ENCODE measurements at regions not wholly inside any gene's neighbourhood (a gene's known extent, or its start where the extent isn't known, plus 50 kb on each side); places are given as distances from the start of the nearest gene placed in this dataset.

DNA sequence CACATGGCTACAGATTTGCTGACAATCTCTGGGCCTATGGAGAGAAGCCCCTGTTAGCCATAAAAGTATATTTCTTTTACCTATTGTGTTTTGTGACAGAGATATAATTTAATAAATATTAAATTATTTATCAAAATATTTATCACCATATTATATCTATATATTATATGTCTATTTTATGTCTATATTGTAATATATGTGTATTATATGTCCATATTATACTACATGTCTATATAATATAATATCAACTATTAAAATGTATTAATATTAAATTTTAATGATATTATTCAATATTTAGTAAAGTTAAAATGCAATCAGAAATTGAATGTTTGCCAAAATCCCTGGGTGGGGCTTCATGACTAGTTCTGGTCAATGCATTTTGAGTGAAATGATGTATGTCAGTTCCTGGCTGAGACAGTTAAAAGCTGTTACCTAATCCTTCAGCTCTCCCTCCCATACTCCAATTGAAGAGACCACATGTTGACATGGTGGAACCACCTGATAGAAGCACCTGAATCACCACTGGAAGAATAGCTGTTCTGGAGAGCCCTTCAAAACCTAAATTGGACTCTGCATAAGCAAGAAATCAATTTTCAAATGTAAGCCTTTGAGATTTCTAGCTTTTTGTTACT lies 357.3 kb upstream of the DDHD1 start:
- no peak for DNase-seq

DNA sequence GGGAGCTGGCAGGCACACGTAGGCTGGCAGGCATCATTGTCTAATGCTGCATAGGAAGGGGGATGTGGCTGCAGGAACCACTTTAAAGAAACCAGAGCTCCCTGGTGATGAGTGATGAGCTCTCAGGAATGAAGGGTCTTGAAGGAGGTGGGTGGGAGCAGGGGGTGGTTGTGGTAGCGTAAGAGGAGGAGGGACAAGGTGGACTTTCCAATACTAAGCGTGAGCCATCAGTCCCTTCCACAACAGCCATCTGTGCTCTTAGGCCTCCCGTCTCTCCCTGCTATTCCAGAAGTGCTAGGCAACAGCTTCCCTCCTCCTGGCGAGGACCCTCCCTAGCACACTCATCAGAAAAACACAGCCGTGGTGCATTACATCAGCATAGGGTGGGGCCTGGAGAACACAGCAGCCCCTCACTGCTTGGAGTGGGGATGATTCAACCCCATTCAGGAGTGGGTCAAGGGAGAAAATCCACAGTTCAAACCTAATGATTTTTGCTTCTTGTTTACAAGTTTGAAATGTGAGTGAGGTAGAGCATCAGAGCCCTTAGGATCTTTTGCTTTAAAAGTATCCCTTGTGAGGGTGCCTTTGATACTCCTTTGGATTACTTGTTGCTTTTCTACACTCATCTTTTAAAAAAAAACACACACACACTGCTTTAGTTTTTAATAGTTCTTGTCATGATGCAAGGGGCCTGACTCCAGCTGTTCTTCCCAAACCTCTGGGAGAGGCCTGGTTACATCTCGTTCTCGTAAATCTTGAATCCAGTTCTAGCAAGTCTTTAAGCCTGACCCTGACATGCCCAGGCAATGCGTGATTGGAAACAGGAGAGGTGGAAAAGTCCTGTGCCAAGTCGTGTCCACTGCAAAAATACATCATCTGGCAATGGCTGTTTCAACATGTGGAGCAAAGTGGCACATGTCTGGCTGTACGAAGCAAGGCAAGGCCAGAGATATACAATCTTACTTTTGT lies 356.4 kb upstream of the DDHD1 start:
- no peak for DNase-seq

DNA sequence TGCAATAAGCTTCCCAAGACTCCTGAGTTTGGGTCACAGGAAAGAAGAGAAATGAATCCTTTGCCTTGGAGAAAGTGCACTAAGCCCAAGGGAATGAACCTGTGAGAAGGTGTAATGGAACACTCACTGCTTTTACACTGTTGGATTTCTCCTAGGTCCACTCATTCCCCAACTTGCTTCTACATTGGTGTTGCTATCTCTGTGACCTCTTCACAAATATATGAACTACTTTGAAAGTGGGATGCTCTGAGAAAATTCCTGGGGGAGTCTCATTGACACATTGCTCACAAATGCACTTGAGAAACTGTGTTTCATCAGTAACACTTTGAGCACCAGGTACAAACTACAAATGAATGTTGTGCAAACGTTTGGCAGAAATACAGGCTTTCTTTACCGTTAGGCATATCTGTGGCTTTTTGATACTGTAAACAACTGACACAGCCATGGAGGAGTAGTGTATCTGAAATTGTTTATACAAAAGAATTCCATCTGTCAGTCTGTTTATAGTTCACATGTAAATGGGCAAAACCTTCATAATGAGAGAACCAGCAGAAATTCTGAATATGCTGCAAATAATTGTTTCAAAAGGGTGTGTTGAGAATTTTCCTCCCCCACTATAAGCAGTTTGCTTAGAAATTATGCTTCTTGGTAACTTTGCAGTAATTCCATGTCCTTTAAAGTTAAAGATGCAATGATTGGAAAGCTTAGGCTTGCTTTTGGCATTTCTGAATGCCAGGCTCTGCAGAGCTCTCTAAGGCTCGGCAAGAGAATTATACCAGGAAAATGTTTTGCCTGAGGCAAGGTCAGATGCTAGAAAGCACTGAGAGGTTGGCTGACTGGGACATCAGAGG lies 348.5 kb upstream of the DDHD1 start:
- no peak for DNase-seq

DNA sequence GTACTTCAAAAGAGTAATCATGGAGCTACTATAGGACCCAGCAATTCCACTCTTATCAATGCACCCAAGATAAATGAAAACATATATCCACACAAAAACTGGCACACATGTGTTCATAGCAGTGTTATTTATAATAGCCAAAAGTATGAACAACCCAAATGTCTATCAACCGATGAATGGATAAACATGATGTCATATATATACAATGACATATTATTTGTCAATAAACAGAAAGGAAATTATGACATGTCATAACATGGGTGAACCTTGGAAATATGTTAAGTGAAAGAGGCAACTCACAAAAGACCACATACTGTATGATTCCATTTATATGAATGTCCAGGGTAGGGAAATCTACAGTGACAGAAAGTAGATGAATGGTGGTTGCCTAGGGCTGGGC lies 347.1 kb upstream of the DDHD1 start:
- DNase-seq, result no peak

DNA sequence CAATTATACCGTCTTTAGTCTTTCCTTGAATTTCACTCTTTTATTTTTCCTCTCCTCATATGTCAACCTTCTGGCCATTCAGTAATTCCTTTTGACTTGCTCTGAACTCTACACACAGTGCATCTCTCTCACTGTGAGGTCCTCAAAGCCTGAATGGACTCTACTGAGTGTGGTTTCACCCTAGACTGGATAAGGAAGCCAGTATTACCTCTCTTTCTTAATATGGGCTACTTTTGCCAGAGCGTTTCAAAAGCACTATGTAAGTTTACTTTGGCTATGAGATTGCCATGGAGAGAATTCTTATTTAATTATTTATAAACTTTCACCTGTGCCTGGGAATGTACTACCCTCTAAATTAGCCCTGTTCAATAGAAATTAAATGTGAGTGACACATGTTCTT lies 343.5 kb upstream of the DDHD1 start:
- DNase-seq, result no peak

DNA sequence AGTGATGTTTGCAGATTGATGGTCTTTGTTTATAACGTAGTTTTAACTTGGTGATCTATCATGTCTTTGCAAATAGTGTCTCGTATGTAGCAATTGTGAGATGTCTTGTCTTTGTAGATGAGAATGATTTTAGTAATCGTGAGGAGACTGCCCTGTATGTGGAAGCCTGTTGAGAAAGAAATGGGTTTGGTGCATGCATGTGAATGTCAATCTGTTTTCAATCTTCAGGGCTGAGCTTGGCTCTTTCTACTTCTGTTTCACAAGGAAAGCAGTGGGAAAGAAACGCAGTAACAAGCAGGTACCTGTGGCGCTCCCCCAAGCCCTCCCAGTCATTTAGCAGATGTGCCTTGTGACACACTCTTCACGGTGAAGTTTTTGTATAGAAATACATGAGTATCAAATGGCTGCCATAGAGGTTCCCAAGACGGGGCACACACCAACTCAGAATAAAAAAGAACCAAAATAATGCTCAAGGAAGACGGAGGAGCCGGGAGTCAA lies 342.8 kb upstream of the DDHD1 start:
- no peak for DNase-seq

DNA sequence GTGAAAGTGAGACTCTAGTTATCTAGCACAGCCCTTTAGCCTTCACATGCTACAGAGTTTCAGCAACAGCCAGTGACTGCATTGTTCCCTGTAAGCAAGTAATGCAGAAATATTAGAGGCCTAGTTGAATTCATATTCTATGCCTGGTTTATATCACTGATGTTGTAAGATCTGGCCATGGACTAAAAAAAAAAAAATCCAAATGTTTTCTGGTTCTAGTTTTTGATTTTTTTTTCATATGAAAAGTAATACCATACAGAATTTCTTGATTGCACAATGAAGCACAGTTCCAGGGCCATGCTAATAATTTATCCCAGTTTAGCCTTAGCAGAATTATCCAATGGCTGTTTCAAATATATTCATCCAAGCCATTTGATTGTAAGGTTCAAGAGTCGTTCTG lies 341.5 kb upstream of the DDHD1 start:
- no peak for DNase-seq

DNA sequence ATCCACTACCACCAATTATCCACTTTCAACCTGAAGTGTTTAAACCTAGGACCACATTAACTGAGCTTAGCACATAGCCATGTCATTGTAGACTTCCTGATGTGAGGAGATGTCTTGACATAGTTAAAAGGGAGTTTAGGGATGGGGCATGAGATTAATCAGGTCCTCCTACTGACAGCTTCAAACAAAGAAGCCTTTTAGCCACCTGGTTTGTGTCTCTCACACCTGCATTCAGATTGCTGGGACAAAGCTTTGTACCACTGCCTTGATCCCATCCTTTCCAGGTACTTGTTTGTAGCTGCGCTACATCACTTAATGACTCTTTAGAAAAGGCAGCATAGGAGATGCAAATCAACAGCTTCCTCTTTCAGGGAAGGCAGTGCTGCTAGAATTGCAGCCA lies 340.7 kb upstream of the DDHD1 start:
- no peak for DNase-seq

DNA sequence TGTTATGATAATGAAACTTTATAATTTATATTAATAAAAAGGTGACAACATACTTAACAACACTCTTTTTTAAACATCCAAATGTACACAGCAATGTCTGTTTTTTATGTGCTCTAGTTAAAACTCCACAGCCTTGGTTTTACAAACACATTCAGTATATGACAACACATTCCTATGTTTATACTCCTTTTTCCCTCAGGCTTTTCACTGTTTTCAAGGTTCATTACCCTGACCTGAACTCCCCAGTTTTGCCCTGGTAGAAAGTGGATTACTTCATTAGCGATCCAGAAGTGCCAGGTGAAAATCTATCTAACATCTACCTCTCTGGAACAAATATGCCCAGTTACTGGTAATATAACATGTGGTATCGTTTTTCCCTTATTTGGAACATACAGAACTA lies 340.2 kb upstream of the DDHD1 start:
- DNase-seq, result no peak

DNA sequence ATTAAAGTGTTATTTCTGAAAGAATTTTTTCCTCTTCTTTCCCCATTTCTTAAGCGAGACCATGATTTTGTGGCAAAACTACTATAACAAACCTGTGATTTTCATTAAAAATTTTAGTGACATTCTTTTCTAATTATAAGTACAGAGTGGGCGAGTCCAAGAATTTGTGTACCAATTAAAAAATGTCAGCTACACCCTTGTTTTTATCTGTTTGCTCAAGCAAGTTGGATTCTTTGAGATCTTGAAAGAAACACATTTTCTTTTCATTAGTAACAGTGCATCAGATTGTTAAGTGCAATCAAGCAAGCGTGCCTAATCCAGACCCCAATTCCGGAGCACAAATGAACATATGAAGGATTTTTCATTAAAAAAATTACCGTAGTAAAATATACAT lies 338.8 kb upstream of the DDHD1 start:
- DNase-seq, result no peak

DNA sequence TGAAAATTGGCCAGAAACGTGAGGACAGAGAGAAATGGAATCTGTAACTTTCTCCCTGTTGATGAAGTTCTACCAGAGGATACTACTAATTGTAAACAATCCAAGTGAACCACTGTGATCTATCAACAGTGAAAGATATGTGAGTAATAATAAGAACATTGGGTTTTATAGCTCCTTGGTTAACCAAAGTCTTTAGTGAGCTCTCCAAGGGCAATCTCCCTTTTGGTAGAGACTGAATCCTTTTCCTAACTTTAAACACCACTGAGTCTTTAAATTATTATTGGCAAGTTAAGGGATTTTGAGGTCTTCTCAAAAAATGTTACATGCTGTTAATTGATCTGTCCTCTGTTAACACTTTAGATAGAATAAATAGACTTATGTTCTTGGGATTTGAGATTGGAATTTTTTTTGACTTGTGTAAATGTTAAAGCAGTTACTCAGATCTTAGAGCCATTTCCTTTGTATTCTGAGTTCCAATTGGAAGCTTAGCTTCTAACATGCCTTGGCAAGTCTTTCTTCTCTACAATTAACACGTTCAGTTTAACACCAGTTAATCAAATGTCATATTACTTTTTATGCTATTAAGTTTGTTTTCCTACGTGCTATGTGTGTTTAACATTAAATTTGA lies 338.2 kb upstream of the DDHD1 start:
- no peak for DNase-seq

DNA sequence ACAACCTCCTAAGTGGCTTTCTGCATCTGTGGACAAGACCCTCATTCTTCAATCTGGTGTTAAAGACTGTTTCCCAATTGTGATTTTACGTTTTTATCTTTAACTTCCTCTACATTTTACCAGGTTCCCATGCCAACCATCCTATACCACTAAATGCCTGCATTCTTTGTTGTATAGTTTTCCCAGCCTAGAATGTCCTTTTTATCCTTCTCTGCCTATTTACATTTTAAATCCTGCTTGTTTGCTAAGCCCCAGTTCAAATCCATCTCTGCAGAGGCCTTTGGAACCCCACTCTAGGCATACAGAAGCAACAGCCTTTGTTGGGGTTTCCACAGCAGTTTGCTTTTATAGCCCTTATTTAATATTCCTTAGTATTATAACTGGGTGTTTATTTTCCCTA lies 325.1 kb upstream of the DDHD1 start:
- DNase-seq, result no peak

DNA sequence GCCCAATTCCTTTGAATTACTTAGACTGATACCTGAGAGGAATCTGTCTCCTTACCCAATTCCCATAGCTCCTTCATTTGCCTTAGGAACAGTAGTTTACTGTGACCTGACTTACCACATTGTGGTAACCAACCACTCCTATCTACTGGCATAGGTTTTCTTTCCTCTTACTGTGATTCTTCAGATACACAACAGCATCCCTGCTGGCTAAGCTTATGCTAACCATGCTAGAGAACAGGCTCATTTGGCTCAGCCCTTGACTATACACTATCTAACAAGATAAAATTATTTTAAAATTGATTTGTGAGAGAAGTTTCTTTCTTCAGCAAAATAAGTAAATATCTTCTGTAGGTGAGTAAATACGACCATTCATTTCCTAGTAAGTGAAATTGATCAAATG lies 320.4 kb upstream of the DDHD1 start:
- no peak for DNase-seq

DNA sequence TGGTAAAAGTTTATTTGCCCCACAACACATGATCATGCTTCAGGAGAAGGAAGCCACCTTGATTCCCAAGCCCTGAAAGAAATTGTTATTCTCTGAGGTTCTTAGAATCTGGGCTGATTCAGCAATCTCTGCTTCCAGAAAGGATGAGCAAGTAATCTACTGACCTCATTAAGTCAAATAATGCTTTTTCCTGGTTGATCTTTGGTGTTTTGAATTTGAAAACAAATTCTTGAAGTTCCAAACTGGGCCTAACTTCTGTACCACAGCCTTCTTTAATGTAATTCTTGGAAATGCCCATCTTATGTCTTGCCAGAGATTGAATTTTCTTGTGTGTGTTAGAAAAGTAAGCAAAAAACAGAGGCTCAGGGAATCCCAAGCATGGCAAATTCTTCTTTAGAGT lies 319.2 kb upstream of the DDHD1 start:
- no peak for DNase-seq

DNA sequence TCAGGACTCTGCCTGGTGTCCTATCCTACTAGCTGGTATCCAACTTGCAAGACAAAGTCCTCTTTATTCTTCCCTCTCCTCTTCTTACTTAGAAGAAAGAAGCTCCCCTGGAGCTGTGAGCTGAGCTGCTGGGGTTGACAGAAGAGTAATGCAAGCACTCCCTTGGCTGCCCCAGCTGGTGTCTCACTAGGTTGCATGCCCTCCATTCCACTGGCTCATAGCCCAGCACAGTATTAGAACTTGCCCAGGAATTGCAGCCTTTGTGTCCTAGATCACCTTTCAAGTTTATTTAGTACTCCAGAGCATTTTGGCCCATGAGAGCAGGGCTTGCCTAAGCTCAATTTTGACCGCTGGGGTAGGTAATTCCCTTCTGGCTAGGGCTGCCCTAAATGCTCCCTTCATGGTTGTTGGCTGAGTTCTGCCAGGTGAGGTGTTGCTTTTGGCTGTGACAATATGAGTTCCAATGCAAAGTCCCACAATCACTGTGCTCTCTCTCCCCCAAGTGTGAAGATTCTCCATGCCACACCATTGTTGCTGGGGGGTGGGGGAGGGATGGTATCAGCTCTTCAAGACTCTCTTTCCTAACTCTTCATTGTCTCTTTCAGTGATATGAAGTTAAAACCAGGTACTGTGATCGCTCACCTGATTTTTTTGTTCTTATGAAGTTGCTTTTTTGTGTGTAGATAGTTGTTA lies 317.4 kb upstream of the DDHD1 start:
- DNase-seq, result no peak

DNA sequence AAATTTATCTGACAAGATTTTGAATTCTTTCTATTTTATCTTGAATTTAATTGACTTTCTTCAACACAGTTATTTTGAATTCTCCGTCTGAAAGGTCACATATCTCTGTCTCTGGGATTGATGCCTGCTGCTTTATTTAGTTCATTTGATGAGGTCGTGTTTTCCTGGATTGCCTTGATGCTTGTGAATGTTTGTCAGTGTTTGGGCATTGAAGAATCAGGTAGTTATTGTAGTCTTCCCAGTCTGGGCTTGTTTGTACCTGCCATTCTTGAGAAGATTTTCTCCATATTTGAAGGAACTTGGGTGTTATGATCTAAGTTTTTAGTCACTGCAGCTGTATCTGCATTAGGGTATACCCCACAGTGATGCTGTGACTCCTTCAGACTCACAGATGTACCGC lies 315.8 kb upstream of the DDHD1 start:
- DNase-seq, result no peak

DNA sequence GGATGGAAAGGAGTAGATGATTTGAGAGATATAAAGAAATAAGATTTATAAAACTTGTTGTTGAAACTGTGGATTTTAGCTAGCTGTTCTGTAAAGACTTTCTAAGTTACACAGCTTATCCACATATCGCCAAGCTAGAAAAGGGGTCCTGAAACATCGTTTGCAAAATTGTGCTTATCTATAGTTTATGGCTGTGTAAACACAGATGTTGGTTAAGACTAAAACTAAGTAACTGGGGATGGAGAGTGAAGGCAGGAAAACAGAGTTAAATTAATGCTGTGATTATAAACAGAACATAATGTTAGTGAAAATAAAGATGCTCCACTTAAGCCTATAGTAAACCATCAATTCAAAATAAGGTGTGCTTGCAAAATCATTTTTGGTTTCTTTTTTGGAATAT lies 311.3 kb upstream of the DDHD1 start:
- DNase-seq, result no peak

DNA sequence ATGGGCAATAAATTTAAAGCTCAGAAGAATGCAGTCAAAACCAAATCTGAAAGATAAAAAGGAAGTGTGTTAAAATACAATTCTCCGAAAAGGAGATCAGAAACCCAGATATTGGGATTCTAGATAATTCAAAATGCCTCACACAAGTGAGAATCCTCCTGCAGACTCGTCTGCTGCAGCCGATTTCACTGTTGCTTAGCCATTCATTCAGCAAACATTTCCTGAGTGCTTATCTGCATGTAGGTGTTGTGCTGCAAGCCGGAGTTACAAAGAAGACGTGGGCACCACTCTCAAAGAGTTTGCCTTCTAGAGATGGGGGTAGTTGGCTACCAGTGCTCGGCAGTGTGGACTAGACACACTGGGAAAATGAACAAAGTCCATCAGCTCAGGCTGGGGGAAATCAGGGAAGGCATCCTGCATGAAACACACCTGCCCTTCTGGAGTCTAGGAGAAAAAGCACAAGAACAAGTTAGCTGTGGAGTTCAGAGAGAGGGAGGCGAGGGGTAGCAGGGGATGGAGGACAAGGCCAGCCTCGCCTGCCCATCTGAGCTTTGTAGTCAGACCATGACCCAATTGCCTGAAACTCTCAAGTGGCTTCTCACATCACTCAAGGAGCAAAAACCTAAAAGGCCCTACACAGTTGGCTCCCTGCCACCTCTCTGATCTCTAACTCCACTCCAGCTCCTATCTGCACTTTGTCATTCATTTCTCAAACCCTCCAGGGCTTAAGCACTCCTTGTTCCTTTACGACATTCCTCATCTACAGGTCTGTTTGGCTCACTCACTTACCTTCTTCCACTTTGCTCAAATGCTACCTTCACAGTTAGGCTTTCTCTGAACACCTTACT lies 310.0 kb upstream of the DDHD1 start:
- DNase-seq, result no peak

DNA sequence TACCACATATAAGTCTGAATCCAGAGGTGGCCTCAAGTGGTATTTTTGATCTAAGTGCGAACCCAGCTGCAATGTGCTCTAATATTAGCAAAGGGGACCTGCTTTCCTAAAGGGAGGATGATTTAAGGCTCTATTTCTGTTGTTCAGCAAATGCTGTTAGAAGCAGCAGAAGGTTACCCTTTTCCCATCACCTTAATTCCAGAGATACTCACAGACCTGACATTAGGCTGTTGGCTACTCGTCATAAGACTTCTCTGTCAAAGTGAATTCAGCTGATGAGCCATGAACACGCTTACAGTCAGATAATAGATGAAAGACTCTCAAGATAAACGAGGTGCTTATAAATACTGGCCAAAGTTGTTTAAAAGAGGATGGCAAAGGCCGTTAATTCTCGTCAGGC lies 308.7 kb upstream of the DDHD1 start:
- DNase-seq, result no peak

DNA sequence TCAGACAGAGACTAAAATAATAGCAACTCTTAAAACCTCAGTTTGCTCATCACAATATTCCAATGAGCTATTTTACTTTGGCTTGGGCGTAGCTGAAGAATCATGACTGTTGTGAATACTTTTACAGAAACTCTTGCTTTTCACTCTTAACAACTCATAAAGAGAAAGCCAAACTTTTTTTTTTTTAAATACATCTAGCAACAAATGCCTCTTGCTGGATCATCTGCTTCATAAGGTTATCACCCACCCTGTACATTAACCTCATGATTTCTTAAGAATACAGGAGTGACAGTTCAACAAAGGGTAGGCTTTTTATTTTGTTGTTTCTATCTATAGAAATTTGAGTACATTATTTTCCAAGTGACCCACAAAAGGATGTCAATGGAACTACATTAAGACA lies 307.4 kb upstream of the DDHD1 start:
- DNase-seq, result no peak

DNA sequence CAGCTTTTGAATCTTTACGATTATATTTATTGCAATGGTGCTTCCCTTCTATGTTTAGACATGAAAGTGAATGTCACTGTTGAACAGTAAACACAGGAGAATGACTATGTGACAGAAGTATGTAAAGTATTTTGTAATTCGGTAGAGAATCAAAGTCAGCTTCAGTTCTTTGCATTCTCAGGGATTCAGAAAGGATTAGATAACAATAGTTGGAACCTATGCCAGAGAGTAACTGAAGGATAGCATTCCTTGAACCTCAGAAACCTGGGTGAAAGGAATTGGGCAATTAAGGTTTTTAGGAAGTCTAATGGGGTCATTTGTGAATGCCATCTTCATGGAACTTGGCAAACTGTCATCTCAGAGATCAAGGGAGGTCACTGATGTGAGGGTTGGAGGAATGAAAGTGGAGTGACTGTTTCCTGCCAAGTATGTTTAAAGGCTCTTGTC lies 305.3 kb upstream of the DDHD1 start:
- no peak for DNase-seq
